GM12891 (cell line): ENCODE measurements at regions not wholly inside any gene's neighbourhood (a gene's known extent, or its start where the extent isn't known, plus 50 kb on each side); places are given as distances from the start of the nearest gene placed in this dataset.

Source experiments
- PAX5 ChIP-seq: IDR thresholded peaks from 2 replicates; pipeline ENCODE4 v1.6.1; 2011; ENCODE audit warnings: low read length, moderate library complexity, mild to moderate bottlenecking; ENCODE audit not compliant: insufficient read depth, severe bottlenecking
- POLR2A ChIP-seq: IDR thresholded peaks from 2 replicates; pipeline ENCODE4 v1.6.1; 2011; ENCODE audit warnings: low read depth, low read length, control low read depth
- POLR2AphosphoS5 ChIP-seq: IDR thresholded peaks from 2 replicates; pipeline ENCODE4 v1.6.1; 2011; ENCODE audit warnings: low read depth, low read length, control low read depth
- SPI1 ChIP-seq: IDR thresholded peaks from 2 replicates; pipeline ENCODE4 v1.6.1; 2011; ENCODE audit warnings: low read depth, low read length, control low read depth
- TAF1 ChIP-seq: IDR thresholded peaks from 2 replicates; pipeline ENCODE4 v1.6.1; 2011; ENCODE audit warnings: low read depth, low read length, control low read depth

GRCh38 chr4:186810613-186811150 is 87.0 kb upstream of the FAT1 start:
- no peak for TF ChIP-seq POLR2A
- TF ChIP-seq TAF1: no peak
- no peak for TF ChIP-seq POLR2AphosphoS5
- no peak for TF ChIP-seq SPI1
- TF ChIP-seq PAX5: no peak
